ENCODE measurements at regions not wholly inside any gene's neighbourhood (a gene's known extent, or its start where the extent isn't known, plus 50 kb on each side); places are given as distances from the start of the nearest gene placed in this dataset.
"Not testable (repeated sequence)": the region's sequence is repeated elsewhere in the genome, so short reads cannot be mapped to it uniquely, and the experiment has no call there.

GRCh38 chr10:31190488-31190887, 128.5 kb upstream of the ZEB1 start:
- no peak for DNase-seq

GRCh38 chr10:31192475-31192874, 126.5 kb upstream of the ZEB1 start:
- DNase-seq = no peak

DNA sequence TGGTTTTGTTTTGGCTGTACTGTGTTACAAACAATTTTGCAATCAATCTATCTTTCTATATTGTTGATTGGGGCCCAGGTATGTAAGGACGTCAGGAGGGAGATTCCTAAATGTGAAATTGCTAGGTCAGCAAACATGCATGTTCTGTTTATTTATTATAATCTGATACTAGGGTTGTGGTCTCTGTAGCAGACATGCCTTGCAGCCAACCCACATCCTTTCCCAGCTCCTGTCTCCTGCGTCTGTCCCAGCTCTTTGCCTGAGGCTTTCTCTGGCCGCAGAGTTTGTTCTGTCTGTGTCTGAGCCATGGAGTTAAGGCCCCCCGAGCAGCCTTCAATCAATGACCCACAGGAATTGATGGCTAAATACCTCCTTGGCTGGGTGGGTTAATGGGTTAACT, 124.0 kb upstream of the ZEB1 start:
- DNase-seq = no peak

DNA sequence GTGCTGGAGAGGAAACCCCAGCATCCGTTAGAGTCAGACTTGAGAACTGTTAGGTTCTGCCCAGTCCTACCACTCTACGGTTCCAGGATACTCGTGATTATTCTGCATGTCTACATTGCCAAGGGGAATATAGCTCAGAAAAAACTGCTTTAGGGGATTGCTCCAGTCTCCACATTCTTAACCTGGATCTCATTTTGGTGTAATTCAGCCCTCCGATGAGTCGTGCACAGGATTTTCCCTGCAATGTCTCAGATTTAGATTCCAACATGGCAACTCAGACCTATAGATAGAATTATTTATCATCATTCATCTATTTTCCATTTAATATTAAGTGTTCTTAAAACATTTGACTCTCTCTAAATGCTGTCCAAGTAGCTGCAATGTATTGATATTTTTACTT, 121.1 kb upstream of the ZEB1 start:
- no peak for DNase-seq

DNA sequence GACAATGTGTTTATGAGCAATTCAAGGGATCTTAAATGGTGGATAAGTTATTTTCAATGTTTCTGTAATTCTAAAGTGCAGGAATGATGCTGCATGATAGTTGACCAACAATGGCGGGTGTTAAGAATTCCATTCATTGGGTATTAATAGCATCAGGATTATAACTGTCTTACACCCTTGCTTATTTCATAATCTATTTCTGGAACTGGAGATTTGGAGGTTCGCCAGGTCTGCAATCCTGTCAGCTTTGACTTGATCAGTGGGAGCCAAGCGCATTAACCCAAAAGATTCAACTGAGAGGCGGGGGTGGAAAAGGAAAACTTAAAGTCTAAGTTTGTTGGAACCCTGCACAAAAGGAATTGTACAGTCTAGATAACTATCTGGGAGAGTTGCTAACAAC, 114.9 kb upstream of the ZEB1 start:
- DNase-seq = no peak

DNA sequence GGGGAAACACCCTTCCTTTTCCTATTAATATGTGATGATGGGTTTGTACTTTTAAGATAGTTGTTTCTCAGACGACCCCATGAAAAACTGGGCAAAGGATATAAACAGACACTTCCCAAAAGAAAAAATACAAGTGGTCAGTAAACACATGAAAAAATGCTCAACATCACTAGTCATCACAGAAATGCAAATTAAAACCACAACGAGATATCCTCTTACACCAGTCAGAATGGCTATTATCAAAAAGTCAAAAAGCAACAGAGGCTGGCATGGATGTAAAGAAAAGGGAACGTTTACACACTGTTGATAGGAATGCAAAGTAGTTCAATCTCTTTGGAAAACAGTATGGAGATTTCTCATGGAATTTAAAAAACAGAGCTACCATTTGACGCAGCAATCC, 111.4 kb upstream of the ZEB1 start:
- DNase-seq = no peak

GRCh38 chr10:31209478-31209877, 109.5 kb upstream of the ZEB1 start:
- DNase-seq = no peak

GRCh38 chr10:31210190-31210589, 108.8 kb upstream of the ZEB1 start:
- DNase-seq = no peak

DNA sequence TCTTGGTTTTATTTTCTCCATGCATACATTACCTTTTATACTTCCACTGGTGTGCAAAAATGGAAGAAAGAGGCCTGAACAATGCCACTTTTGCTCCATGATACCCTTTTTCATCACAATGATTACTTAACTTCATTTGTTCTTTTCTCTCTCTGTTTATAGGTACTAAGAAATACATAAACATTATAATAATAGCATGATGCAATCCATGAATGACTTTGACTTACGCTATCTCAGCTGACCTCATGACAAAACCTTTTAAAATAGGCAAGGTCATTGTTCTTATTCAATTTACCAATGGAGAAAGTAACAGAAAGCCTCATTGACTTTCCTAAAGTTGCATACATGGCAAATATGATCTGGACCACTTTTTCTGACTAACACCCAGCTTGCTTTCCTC, 105.1 kb upstream of the ZEB1 start:
- DNase-seq = no peak

DNA sequence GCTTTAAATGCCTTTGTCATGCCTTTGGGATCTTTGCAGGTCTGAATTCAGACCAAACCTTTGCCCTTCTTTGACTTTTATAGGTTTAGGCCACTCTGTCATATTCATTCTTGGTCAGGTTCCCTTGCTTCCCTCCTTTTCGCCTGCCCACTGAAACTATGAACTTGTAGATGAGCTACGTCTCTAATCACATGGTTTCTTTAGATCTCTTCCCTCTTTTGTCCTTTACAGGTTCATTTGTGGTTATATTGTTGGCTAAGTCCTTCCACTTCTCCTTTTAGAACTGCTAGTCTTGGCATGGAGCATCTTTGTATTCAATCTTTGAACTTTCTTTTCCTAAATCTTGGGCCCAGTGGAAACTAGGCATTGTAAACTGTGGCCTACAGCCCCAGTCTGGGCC, 104.0 kb upstream of the ZEB1 start:
- no peak for DNase-seq

DNA sequence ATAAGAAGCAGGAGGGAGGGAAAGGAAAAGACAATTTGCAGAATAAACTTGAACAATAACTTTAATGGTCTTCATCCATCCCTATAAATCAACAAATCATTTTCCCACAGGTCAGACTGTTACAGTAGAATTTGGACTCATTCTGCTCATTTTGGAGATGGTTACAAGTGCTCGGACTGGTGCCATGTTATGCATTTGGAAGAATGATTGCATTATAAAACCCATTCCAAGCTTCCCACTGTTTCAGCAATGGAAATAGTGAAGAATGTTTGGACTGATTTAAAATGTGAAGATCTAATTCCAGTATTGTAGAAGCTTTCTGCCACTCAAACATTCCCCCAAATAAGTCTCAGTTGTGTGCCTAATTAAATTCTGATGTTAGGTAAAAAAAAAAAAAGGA, 99.7 kb upstream of the ZEB1 start:
- DNase-seq = no peak

GRCh38 chr10:31228780-31229179, 90.2 kb upstream of the ZEB1 start:
- not testable (repeated sequence) for DNase-seq

DNA sequence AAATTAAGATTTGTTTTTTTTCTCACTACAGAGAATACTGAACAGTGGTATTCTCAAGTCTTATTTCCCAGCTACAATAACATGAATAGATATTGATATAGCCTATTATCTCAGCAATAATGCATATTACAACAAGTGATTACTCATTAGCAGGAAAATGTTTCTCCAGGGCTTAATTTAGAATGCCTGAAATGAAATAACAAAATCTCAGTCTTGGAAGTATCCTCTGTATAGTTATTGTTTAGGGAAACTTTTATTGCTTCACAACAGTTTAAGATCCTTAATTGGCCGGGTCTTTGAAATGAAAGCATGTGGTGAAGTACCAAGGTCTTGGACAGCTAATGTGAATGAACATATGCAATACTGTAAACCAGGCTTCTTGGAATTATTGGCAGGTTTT, 79.1 kb upstream of the ZEB1 start:
- no peak for DNase-seq

DNA sequence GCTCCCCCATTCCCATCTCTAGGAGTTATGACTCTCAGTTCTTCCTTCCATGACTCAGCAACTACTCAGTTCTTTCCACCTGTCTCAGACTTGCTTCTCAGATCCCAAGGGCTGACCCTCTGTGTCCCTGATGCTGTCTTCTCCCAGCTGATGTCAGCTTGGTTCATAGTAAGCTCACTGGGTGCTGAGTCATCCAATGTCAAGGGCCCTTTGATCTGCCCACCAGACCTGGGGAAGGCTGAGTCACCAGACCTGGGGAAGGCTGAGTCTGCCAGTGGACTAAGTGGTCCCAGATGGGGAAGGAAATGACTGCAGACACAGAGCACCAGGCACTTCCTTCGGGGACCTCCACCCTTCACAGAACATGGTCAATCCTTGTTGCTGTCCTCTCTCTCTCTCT, 76.1 kb upstream of the ZEB1 start:
- DNase-seq = no peak

- not testable (repeated sequence) for DNase-seq
Measured at GRCh38 chr10:31251118-31251517, 67.9 kb upstream of the ZEB1 start.

DNA sequence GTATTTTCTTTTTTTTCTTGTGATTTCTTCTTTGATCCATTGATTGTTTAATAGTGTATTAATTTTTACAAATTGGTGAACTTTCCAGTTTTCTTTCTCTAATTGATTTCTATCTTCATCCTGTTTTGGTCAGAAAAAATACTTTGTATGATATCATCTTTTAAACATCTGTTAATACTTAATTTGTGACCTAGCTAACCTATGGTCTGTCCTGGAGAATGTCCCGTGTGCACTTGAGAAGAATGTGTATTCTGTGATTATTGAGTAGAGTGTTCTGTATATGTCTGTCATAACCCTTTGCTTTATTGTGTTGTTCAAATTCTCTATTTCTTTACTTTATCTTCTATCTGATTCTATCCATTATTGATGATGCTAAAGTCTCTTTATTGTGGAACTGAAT, 65.8 kb upstream of the ZEB1 start:
- no peak for DNase-seq

DNA sequence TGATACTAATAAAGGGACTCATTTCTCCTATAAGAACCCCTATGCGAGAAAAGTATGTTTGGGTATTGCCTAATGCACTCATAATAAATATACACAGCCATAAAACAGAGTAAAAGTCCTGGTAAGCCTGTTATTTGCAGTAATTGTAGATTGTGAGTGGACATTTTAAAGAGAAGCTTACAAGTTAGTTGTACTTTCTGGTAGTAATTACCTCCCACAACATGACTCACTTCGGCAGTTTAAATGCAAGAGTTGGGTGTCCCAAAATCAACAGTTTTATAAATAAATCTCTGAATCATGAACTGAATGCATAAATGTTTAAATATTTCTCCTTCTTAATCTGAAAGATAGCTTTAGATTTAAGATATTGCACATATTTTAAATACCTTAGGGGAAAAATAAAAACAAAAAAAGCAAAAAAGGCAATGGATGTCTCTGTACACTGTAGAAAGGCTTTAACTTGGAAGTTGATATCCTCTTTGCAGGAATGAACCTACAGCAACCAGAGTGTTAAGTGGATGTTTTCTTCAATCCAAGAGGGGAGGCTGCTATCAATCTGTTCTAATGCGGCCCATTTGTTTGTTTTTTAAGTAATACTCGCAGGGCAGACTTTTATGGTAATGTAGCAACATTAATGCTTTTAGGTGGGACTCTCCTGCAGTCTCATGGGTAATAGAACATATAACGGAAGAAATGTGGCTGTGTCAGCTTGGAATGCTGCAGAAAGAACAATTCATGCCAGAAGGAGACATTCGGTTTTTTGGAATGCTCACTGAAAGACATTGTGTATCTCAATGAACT, 57.3 kb upstream of the ZEB1 start:
- DNase-seq = no peak

- no peak for DNase-seq
Measured at GRCh38 chr10:31262672-31263071, 56.3 kb upstream of the ZEB1 start.

DNA sequence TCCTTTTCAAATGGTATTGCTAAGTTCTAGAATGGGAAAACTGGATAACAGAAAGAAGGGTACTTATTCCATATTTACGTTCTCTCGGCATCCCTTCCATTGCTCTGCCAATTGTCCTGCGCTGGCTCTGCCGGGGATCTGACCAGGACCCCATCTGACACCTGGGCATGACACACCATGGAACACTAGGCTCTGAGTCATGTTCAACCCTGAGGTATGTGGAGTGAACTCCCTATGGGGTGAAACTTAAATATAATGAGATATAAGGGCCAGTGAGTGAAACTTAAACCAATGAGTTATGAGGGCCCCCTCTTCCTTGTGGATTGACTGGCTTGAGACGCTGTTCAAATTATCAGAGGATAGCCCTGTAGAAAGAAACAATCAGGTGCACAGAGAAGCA, 55.1 kb upstream of the ZEB1 start:
- DNase-seq = no peak

DNA sequence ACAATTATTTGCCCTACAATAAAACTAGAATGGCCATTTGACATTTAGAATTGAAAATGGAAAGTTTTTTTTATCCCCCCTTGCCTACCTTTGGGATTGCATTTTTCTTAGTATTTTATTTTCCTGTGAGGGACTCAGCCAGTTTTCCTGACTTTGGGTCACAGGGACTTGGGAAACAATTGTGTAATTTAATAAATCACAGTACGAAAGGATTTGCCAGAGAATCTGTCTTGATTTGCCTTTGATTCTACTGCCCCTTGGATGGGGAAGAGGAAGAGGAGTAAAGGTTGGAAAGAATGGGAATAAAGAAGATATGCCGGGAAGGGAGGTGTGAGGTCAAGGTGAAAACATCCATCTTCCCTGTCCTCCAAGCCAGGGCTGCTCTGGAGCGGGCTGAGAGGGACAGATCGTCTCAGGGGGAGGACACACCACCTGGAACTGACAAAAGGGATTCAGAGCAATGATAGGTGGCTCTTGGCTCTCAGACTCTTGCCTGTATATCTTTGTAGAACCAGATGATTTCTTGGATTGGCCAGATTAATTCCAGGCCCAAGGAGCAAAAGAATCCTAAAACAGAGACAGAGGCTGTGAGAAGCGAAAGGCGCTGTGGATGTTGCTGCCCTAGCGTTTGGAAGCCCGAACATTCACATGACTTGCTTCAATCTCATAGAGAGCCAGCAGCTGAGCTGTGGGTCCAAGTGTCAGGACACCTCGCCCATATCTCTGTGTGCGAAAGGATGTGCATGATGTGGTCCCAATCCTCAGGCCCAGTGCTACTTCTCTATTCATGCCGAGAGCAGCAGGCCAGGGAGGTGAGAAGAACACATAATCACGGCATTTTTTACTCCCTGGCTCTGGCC, 50.3 kb upstream of the ZEB1 start:
- no peak for DNase-seq
